Putamen (tissue), 1 donor: ENCODE measurements at regions not wholly inside any gene's neighbourhood (a gene's known extent, or its start where the extent isn't known, plus 50 kb on each side); places are given as distances from the start of the nearest gene placed in this dataset.
"Not testable (repeated sequence)": the region's sequence is repeated elsewhere in the genome, so short reads cannot be mapped to it uniquely, and the experiment has no call there.

ENCODE experiments used
- DNase-seq: peaks from one replicate; pipeline ENCODE4 v3.0.0-alpha.2; 2016; ENCODE audit warnings: low spot score

DNA sequence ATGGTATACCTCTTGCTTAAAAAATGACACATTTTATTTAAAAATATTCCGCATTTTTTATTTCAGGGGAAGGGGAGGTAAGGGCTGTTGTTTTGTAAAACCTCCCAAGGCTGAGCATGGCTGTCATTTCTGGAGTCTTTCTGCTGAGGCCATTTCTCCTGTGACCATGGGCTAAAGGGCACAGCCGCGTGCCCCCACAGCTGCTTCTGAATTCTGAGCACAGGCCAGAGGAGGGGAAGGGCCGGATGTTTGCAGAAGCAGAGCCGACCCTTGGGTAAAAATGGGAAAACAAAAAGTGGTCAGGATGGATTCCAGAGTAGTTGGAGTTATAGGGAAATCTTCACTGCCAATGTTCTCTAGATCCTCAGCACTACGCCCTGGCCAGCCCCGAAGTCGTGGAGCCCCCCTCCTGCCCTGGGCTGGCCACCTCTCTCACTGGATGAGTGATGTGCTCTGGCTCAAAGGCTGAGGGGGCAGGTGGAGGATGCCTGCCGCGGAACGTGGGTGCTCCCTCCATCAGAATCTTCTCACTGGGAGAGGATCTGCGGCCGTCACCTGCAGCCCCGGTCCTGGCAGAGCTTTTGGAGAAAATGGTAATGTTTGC, 131.3 kb upstream of the ZEB1 start:
- DNase-seq: no peak

DNA sequence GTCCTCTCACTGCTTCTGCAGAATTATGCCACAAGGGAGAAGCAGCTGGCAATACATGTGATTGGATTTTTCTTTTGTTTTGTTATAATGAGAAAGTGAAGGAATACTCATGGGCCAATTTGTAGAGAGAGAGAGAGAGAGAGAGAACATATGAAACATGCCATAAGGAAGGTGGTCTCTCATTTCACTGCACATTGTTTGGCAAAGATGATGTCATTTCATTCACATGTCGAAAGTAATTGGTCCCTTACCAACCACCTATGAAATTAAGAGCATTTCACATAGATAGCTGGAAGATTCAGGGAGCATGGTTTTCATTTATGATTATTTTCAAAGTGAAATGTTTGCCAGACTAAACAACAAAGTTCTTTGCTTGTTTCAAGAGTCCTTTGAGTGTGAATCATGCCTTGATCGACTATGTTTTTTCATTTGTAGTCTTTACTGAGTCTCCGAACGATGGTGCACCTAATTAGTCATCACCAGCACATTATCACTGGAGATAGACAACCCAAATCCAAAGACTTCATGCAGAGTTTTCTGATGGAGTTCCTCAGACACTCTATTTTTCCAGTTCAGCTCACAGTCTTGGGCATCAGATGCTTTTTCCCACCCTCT, 130.1 kb upstream of the ZEB1 start:
- DNase-seq: no peak

DNA sequence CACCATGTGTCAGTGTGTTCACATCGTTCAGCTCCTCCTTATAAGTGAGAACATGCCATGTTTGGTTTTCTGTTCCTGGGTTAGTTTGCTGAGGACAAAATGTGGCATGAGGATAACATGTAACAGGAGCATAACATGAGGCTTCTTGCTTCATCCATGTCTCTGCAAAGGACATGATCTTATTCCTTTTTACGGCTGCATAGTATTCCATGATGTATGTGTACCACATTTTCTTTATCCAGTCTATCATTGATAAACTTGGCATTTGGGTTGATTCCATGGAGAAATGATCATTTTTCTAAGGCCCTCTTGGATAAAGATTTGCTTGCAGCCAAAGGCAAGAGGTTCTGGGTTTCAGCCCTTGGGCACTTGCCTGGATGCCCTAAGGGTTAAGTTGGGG, 128.5 kb upstream of the ZEB1 start:
- DNase-seq: no peak

DNA sequence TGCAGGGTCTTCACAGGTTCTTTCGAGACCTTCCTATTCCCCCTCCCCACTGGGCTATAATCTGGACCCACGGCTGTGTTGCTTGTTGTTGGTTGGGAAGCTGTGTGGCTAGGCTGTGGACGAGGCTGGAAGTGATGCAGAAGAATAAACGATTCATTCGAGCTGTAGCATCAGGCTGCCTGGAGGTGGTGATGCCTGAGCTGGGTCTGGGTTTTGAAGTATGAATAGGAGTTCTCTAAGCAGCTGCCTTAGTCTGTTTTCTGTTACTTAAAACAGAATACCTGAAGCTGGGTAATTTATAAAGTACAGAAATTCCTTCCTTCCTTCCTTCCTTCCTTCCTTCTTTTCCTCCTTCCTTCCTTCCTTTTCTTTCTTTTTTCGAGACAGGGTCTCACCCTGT, 126.5 kb upstream of the ZEB1 start:
- DNase-seq: no peak

DNA sequence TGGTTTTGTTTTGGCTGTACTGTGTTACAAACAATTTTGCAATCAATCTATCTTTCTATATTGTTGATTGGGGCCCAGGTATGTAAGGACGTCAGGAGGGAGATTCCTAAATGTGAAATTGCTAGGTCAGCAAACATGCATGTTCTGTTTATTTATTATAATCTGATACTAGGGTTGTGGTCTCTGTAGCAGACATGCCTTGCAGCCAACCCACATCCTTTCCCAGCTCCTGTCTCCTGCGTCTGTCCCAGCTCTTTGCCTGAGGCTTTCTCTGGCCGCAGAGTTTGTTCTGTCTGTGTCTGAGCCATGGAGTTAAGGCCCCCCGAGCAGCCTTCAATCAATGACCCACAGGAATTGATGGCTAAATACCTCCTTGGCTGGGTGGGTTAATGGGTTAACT, 124.0 kb upstream of the ZEB1 start:
- no peak for DNase-seq

DNA sequence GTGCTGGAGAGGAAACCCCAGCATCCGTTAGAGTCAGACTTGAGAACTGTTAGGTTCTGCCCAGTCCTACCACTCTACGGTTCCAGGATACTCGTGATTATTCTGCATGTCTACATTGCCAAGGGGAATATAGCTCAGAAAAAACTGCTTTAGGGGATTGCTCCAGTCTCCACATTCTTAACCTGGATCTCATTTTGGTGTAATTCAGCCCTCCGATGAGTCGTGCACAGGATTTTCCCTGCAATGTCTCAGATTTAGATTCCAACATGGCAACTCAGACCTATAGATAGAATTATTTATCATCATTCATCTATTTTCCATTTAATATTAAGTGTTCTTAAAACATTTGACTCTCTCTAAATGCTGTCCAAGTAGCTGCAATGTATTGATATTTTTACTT, 121.1 kb upstream of the ZEB1 start:
- DNase-seq: no peak

DNA sequence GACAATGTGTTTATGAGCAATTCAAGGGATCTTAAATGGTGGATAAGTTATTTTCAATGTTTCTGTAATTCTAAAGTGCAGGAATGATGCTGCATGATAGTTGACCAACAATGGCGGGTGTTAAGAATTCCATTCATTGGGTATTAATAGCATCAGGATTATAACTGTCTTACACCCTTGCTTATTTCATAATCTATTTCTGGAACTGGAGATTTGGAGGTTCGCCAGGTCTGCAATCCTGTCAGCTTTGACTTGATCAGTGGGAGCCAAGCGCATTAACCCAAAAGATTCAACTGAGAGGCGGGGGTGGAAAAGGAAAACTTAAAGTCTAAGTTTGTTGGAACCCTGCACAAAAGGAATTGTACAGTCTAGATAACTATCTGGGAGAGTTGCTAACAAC, 114.9 kb upstream of the ZEB1 start:
- peak; percentile 9 for DNase-seq

DNA sequence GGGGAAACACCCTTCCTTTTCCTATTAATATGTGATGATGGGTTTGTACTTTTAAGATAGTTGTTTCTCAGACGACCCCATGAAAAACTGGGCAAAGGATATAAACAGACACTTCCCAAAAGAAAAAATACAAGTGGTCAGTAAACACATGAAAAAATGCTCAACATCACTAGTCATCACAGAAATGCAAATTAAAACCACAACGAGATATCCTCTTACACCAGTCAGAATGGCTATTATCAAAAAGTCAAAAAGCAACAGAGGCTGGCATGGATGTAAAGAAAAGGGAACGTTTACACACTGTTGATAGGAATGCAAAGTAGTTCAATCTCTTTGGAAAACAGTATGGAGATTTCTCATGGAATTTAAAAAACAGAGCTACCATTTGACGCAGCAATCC, 111.4 kb upstream of the ZEB1 start:
- no peak for DNase-seq

DNA sequence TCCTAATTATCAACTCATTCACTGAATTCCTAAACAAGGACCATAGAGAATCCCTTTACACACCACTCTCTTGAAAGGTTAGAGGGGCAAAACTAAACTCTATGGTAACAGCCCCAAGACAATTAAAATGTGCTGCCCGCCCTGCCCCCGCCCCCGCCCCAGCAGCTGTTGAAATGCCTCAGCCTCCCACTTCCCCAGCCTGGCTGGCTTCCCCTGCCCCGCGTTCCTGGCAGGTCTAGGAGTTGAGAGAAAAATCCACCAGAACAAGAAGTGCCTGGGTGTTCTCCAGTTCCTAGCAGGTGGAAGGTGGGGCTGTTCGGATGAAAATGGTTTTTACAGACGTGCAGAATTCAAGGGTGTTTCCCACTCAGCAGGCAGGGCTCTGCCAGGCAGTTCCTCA, 109.5 kb upstream of the ZEB1 start:
- no peak for DNase-seq

DNA sequence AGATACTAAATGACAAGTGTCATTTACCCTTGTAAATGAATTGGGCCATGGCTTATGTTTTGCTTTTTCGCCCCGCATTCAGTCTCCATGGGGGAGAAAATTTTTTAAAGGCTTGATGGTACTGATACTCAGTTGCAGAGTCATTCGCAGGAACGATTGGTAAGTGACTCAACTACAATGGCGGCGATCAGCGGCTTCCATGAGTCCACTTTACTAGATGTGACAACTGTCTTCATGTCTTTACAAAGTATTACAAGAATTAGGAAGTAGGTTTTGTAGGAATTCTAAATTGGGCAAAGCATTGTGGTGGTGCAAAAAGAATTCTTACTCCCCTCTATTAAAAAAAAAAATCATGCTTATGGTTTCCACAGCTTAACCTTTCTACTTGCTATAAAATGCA, 108.8 kb upstream of the ZEB1 start:
- DNase-seq: no peak

DNA sequence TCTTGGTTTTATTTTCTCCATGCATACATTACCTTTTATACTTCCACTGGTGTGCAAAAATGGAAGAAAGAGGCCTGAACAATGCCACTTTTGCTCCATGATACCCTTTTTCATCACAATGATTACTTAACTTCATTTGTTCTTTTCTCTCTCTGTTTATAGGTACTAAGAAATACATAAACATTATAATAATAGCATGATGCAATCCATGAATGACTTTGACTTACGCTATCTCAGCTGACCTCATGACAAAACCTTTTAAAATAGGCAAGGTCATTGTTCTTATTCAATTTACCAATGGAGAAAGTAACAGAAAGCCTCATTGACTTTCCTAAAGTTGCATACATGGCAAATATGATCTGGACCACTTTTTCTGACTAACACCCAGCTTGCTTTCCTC, 105.1 kb upstream of the ZEB1 start:
- DNase-seq: no peak

DNA sequence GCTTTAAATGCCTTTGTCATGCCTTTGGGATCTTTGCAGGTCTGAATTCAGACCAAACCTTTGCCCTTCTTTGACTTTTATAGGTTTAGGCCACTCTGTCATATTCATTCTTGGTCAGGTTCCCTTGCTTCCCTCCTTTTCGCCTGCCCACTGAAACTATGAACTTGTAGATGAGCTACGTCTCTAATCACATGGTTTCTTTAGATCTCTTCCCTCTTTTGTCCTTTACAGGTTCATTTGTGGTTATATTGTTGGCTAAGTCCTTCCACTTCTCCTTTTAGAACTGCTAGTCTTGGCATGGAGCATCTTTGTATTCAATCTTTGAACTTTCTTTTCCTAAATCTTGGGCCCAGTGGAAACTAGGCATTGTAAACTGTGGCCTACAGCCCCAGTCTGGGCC, 104.0 kb upstream of the ZEB1 start:
- DNase-seq: peak; percentile 6

DNA sequence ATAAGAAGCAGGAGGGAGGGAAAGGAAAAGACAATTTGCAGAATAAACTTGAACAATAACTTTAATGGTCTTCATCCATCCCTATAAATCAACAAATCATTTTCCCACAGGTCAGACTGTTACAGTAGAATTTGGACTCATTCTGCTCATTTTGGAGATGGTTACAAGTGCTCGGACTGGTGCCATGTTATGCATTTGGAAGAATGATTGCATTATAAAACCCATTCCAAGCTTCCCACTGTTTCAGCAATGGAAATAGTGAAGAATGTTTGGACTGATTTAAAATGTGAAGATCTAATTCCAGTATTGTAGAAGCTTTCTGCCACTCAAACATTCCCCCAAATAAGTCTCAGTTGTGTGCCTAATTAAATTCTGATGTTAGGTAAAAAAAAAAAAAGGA, 99.7 kb upstream of the ZEB1 start:
- no peak for DNase-seq

DNA sequence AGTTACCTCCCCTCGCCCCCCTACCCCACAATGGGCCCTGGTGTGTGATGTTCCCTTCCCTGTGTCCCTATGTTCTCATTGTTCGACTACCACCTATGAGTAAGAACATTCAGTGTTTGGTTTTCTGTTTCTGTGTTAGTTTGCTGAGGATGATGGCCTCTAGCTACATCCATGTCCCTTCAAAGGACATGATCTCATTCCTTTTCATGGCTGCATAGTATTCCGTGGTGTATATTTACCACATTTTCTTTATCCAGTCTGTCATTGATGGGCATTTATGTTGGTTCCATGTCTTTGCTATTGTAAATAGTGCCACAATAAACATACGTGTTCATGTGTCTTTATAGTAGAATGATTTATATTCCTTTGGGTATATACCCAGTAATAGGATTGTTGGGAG, 90.2 kb upstream of the ZEB1 start:
- not testable (repeated sequence) for DNase-seq

DNA sequence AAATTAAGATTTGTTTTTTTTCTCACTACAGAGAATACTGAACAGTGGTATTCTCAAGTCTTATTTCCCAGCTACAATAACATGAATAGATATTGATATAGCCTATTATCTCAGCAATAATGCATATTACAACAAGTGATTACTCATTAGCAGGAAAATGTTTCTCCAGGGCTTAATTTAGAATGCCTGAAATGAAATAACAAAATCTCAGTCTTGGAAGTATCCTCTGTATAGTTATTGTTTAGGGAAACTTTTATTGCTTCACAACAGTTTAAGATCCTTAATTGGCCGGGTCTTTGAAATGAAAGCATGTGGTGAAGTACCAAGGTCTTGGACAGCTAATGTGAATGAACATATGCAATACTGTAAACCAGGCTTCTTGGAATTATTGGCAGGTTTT, 79.1 kb upstream of the ZEB1 start:
- DNase-seq: no peak

DNA sequence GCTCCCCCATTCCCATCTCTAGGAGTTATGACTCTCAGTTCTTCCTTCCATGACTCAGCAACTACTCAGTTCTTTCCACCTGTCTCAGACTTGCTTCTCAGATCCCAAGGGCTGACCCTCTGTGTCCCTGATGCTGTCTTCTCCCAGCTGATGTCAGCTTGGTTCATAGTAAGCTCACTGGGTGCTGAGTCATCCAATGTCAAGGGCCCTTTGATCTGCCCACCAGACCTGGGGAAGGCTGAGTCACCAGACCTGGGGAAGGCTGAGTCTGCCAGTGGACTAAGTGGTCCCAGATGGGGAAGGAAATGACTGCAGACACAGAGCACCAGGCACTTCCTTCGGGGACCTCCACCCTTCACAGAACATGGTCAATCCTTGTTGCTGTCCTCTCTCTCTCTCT, 76.1 kb upstream of the ZEB1 start:
- DNase-seq: no peak

DNA sequence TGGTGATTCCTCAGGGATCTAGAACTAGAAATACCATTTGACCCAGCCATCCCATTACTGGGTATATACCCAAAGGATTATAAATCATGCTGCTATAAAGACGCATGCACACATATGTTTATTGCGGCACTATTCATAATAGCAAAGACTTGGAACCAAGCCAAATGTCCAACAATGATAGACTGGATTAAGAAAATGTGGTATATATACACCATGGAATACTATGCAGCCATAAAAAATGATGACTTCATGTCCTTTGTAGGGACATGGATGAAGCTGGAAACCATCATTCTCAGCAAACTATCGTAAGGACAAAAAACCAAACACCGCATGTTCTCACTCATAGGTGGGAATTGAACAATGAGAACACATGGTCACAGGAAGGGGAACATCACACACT, 67.9 kb upstream of the ZEB1 start:
- not testable (repeated sequence) for DNase-seq

DNA sequence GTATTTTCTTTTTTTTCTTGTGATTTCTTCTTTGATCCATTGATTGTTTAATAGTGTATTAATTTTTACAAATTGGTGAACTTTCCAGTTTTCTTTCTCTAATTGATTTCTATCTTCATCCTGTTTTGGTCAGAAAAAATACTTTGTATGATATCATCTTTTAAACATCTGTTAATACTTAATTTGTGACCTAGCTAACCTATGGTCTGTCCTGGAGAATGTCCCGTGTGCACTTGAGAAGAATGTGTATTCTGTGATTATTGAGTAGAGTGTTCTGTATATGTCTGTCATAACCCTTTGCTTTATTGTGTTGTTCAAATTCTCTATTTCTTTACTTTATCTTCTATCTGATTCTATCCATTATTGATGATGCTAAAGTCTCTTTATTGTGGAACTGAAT, 65.8 kb upstream of the ZEB1 start:
- DNase-seq: no peak

DNA sequence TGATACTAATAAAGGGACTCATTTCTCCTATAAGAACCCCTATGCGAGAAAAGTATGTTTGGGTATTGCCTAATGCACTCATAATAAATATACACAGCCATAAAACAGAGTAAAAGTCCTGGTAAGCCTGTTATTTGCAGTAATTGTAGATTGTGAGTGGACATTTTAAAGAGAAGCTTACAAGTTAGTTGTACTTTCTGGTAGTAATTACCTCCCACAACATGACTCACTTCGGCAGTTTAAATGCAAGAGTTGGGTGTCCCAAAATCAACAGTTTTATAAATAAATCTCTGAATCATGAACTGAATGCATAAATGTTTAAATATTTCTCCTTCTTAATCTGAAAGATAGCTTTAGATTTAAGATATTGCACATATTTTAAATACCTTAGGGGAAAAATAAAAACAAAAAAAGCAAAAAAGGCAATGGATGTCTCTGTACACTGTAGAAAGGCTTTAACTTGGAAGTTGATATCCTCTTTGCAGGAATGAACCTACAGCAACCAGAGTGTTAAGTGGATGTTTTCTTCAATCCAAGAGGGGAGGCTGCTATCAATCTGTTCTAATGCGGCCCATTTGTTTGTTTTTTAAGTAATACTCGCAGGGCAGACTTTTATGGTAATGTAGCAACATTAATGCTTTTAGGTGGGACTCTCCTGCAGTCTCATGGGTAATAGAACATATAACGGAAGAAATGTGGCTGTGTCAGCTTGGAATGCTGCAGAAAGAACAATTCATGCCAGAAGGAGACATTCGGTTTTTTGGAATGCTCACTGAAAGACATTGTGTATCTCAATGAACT, 57.3 kb upstream of the ZEB1 start:
- DNase-seq: no peak

DNA sequence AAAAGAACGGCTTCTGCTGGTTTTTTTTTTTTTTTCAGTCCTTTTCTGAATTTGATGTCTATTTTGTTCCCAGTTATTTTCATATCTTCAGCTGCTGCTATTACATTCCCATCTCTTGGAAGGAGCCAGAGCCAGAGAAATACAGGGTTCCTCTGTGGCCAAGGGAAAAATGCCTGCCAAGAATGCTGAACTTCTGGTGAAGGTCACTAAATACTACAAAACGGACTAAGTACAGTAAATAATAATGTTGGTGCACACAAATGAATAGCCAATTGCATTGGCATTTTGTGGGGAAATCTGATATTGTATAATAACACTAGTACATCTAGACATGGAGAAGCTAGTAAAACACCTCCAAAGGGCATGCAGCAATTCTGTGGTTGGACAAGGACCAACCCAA, 56.3 kb upstream of the ZEB1 start:
- no peak for DNase-seq

DNA sequence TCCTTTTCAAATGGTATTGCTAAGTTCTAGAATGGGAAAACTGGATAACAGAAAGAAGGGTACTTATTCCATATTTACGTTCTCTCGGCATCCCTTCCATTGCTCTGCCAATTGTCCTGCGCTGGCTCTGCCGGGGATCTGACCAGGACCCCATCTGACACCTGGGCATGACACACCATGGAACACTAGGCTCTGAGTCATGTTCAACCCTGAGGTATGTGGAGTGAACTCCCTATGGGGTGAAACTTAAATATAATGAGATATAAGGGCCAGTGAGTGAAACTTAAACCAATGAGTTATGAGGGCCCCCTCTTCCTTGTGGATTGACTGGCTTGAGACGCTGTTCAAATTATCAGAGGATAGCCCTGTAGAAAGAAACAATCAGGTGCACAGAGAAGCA, 55.1 kb upstream of the ZEB1 start:
- DNase-seq: no peak

DNA sequence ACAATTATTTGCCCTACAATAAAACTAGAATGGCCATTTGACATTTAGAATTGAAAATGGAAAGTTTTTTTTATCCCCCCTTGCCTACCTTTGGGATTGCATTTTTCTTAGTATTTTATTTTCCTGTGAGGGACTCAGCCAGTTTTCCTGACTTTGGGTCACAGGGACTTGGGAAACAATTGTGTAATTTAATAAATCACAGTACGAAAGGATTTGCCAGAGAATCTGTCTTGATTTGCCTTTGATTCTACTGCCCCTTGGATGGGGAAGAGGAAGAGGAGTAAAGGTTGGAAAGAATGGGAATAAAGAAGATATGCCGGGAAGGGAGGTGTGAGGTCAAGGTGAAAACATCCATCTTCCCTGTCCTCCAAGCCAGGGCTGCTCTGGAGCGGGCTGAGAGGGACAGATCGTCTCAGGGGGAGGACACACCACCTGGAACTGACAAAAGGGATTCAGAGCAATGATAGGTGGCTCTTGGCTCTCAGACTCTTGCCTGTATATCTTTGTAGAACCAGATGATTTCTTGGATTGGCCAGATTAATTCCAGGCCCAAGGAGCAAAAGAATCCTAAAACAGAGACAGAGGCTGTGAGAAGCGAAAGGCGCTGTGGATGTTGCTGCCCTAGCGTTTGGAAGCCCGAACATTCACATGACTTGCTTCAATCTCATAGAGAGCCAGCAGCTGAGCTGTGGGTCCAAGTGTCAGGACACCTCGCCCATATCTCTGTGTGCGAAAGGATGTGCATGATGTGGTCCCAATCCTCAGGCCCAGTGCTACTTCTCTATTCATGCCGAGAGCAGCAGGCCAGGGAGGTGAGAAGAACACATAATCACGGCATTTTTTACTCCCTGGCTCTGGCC, 50.3 kb upstream of the ZEB1 start:
- no peak for DNase-seq
